ENCODE measurements at regions not wholly inside any gene's neighbourhood (a gene's known extent, or its start where the extent isn't known, plus 50 kb on each side); places are given as distances from the start of the nearest gene placed in this dataset.

GRCh38 chr3:27861046-27862036, 139.2 kb upstream of the EOMES start:
- DNase-seq (ENCODE audit: low read depth in 2 of 3, low spot score in 2 of 3), result no peak

- no peak for DNase-seq (ENCODE audit: low read depth in 2 of 3, low spot score in 2 of 3)
Observed at GRCh38 chr3:27865731-27866130, 143.6 kb upstream of the EOMES start.

GRCh38 chr3:27869152-27869551, 147.0 kb upstream of the EOMES start:
- no peak for DNase-seq (ENCODE audit: low read depth in 2 of 3, low spot score in 2 of 3)

- peak in 1 of 3 donors; percentile 45 for DNase-seq (ENCODE audit: low read depth in 2 of 3, low spot score in 2 of 3)
Observed at GRCh38 chr3:27877061-27878013, 155.2 kb upstream of the EOMES start.

GRCh38 chr3:27878014-27878383, 155.9 kb upstream of the EOMES start:
- DNase-seq (ENCODE audit: low read depth in 2 of 3, low spot score in 2 of 3), result peak in 1 of 3 donors; percentile 6

GRCh38 chr3:27880969-27881892, 159.1 kb upstream of the EOMES start:
- peak in 1 of 3 donors; percentile 64 for DNase-seq (ENCODE audit: low read depth in 2 of 3, low spot score in 2 of 3)

GRCh38 chr3:27883266-27883665, 161.1 kb upstream of the EOMES start:
- no peak for DNase-seq (ENCODE audit: low read depth in 2 of 3, low spot score in 2 of 3)

- no peak for DNase-seq (ENCODE audit: low read depth in 2 of 3, low spot score in 2 of 3)
Observed at GRCh38 chr3:27885641-27886040, 163.5 kb upstream of the EOMES start.

GRCh38 chr3:27888562-27888961, 166.4 kb upstream of the EOMES start:
- no peak for DNase-seq (ENCODE audit: low read depth in 2 of 3, low spot score in 2 of 3)

GRCh38 chr3:27889745-27890144, 167.6 kb upstream of the EOMES start:
- DNase-seq (ENCODE audit: low read depth in 2 of 3, low spot score in 2 of 3), result no peak

- no peak for DNase-seq (ENCODE audit: low read depth in 2 of 3, low spot score in 2 of 3)
Observed at GRCh38 chr3:27900316-27900715, 178.2 kb upstream of the EOMES start.

- DNase-seq (ENCODE audit: low read depth in 2 of 3, low spot score in 2 of 3), result no peak
Observed at GRCh38 chr3:27903446-27903845, 181.3 kb upstream of the EOMES start.

GRCh38 chr3:27905625-27906024, 183.5 kb upstream of the EOMES start:
- DNase-seq (ENCODE audit: low read depth in 2 of 3, low spot score in 2 of 3), result no peak

- no peak for DNase-seq (ENCODE audit: low read depth in 2 of 3, low spot score in 2 of 3)
Observed at GRCh38 chr3:27907148-27907547, 185.0 kb upstream of the EOMES start.

GRCh38 chr3:27907929-27908328, 185.8 kb upstream of the EOMES start:
- no peak for DNase-seq (ENCODE audit: low read depth in 2 of 3, low spot score in 2 of 3)

- no peak for DNase-seq (ENCODE audit: low read depth in 2 of 3, low spot score in 2 of 3)
Observed at GRCh38 chr3:27910456-27910855, 188.3 kb upstream of the EOMES start.

GRCh38 chr3:27914199-27914598, 192.1 kb upstream of the EOMES start:
- no peak for DNase-seq (ENCODE audit: low read depth in 2 of 3, low spot score in 2 of 3)

GRCh38 chr3:27923349-27924068, 201.4 kb upstream of the EOMES start:
- no peak for DNase-seq (ENCODE audit: low read depth in 2 of 3, low spot score in 2 of 3)

- DNase-seq (ENCODE audit: low read depth in 2 of 3, low spot score in 2 of 3), result no peak
Observed at GRCh38 chr3:27927882-27928281, 205.8 kb upstream of the EOMES start.

All from hematopoietic multipotent progenitor cell (in vitro differentiated cells).